ENCODE measurements at regions not wholly inside any gene's neighbourhood (a gene's known extent, or its start where the extent isn't known, plus 50 kb on each side); places are given as distances from the start of the nearest gene placed in this dataset.

DNA sequence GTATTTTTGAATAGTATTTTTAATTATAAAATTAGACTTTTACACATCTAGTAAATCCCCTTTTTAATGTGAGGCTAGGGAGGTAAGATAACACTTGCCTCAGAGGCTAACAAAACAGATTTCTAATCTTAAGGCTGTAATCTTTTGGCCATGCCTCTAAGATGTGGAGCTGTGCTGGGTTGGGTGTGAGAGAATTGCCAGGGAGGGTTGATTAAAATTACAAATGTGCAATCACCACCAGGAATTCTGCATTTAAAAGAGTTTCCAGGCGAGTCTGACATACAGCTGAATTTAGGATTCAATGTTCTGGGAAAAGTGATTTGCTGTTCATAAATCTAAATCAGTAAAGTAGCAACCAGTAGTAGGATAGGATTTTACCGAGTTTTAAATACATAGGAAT, 73.3 kb downstream of the NUDT12 start:
- TF ChIP-seq POLR2A (IDR thresholded peaks at IDR 0.05; ENCODE audit: extremely low read depth, insufficient read length) (no peak), MYC (IDR thresholded peaks at IDR 0.05; ENCODE audit: low read depth, low read length) (no peak)
- TF ChIP-seq, protein P1, sequence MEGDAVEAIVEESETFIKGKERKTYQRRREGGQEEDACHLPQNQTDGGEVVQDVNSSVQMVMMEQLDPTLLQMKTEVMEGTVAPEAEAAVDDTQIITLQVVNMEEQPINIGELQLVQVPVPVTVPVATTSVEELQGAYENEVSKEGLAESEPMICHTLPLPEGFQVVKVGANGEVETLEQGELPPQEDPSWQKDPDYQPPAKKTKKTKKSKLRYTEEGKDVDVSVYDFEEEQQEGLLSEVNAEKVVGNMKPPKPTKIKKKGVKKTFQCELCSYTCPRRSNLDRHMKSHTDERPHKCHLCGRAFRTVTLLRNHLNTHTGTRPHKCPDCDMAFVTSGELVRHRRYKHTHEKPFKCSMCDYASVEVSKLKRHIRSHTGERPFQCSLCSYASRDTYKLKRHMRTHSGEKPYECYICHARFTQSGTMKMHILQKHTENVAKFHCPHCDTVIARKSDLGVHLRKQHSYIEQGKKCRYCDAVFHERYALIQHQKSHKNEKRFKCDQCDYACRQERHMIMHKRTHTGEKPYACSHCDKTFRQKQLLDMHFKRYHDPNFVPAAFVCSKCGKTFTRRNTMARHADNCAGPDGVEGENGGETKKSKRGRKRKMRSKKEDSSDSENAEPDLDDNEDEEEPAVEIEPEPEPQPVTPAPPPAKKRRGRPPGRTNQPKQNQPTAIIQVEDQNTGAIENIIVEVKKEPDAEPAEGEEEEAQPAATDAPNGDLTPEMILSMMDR (IDR thresholded peaks at IDR 0.05; ENCODE audit: low read depth, low read length), result no peak

Measured in NB4 (cell line).